ENCODE measurements at regions not wholly inside any gene's neighbourhood (a gene's known extent, or its start where the extent isn't known, plus 50 kb on each side); places are given as distances from the start of the nearest gene placed in this dataset.

- TF ChIP-seq, protein P1, sequence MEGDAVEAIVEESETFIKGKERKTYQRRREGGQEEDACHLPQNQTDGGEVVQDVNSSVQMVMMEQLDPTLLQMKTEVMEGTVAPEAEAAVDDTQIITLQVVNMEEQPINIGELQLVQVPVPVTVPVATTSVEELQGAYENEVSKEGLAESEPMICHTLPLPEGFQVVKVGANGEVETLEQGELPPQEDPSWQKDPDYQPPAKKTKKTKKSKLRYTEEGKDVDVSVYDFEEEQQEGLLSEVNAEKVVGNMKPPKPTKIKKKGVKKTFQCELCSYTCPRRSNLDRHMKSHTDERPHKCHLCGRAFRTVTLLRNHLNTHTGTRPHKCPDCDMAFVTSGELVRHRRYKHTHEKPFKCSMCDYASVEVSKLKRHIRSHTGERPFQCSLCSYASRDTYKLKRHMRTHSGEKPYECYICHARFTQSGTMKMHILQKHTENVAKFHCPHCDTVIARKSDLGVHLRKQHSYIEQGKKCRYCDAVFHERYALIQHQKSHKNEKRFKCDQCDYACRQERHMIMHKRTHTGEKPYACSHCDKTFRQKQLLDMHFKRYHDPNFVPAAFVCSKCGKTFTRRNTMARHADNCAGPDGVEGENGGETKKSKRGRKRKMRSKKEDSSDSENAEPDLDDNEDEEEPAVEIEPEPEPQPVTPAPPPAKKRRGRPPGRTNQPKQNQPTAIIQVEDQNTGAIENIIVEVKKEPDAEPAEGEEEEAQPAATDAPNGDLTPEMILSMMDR (IDR thresholded peaks at IDR 0.05; ENCODE audit: insufficient read depth, low read length), result no peak
- no peak for TF ChIP-seq POLR2AphosphoS5 (IDR thresholded peaks at IDR 0.05; ENCODE audit: low read depth)
- no peak for TF ChIP-seq GABPA (IDR thresholded peaks at IDR 0.05; ENCODE audit: low read depth)
- TF ChIP-seq SPI1 (IDR thresholded peaks at IDR 0.05; ENCODE audit: borderline replicate concordance, low read depth), result no peak
- no peak for TF ChIP-seq REST (IDR thresholded peaks at IDR 0.05; ENCODE audit: insufficient replicate concordance, low read depth)
- no peaks in the 10 kb centered on the region for H3K27me3 ChIP-seq (ENCODE audit: insufficient read depth, poor library complexity, severe bottlenecking)
- H3K4me3 ChIP-seq (replicated peaks; ENCODE audit: insufficient read depth, low read length), result no peak overlapping the region
- DNase-seq (ENCODE audit: low read depth in 1 of 2, low spot score in 1 of 2), result no peak
- no peak overlapping the region for H3K27ac ChIP-seq (replicated peaks)
Measured at GRCh38 chr6:113190170-113190569, 667.0 kb upstream of the MARCKS start.

GRCh38 chr6:113194090-113194489, 663.1 kb upstream of the MARCKS start:
- no peak for TF ChIP-seq GABPA (IDR thresholded peaks at IDR 0.05; ENCODE audit: low read depth)
- no peak for TF ChIP-seq REST (IDR thresholded peaks at IDR 0.05; ENCODE audit: insufficient replicate concordance, low read depth)
- no peak for TF ChIP-seq SPI1 (IDR thresholded peaks at IDR 0.05; ENCODE audit: borderline replicate concordance, low read depth)
- TF ChIP-seq, protein P1 (IDR thresholded peaks at IDR 0.05; ENCODE audit: insufficient read depth, low read length), result no peak
- TF ChIP-seq POLR2AphosphoS5 (IDR thresholded peaks at IDR 0.05; ENCODE audit: low read depth), result no peak
- no peak overlapping the region for H3K27ac ChIP-seq (replicated peaks)
- no peak for DNase-seq (ENCODE audit: low read depth in 1 of 2, low spot score in 1 of 2)
- no peaks in the 10 kb centered on the region for H3K27me3 ChIP-seq (ENCODE audit: insufficient read depth, poor library complexity, severe bottlenecking)
- no peak overlapping the region for H3K4me3 ChIP-seq (replicated peaks; ENCODE audit: insufficient read depth, low read length)

- no peaks in the 10 kb centered on the region for H3K27me3 ChIP-seq (ENCODE audit: insufficient read depth, poor library complexity, severe bottlenecking)
- no peak overlapping the region for H3K4me3 ChIP-seq (replicated peaks; ENCODE audit: insufficient read depth, low read length)
- DNase-seq (ENCODE audit: low read depth in 1 of 2, low spot score in 1 of 2), result no peak
- TF ChIP-seq GABPA (IDR thresholded peaks at IDR 0.05; ENCODE audit: low read depth) (no peak), POLR2AphosphoS5 (IDR thresholded peaks at IDR 0.05; ENCODE audit: low read depth) (no peak), REST (IDR thresholded peaks at IDR 0.05; ENCODE audit: insufficient replicate concordance, low read depth) (no peak), SPI1 (IDR thresholded peaks at IDR 0.05; ENCODE audit: borderline replicate concordance, low read depth) (no peak)
- TF ChIP-seq, protein P1 (IDR thresholded peaks at IDR 0.05; ENCODE audit: insufficient read depth, low read length), result no peak
- no peak overlapping the region for H3K27ac ChIP-seq (replicated peaks)
Measured at GRCh38 chr6:113202852-113203714, 654.1 kb upstream of the MARCKS start.
